A549 (cell line): ENCODE measurements at regions not wholly inside any gene's neighbourhood (a gene's known extent, or its start where the extent isn't known, plus 50 kb on each side); places are given as distances from the start of the nearest gene placed in this dataset.

Source experiments
- ATAC-seq, 2 experiments: fragments of 200-7000 bp in 1 of 2; fragments of >200 bp in 1 of 2; cut with Nextera tagmentation in 1 of 2; cut with Tn5 transposase in 1 of 2; 3 replicates each; pipeline versions ENCODE4 v1.8.0 to v1.9.1; 2018 to 2020; ENCODE audit warnings: mild to moderate bottlenecking in 1 of 2, moderate library complexity in 1 of 2
- CTCF ChIA-PET: fragments of 300-600 bp; sonication (Branson Sonifier 250); formaldehyde crosslinking; extraction: SDS; loops from one replicate; lab custom pipeline; 2021; ENCODE audit warnings: antibody characterized with exemption, inconsistent platforms; lab: Yijun Ruan, JAX
- POLR2A ChIA-PET: fragments of 350-600 bp; formaldehyde crosslinking; extraction: SDS; loops from one replicate; lab custom pipeline; 2021; ENCODE audit warnings: antibody characterized with exemption, inconsistent platforms; lab: Yijun Ruan, JAX
- DNase-seq, 2 experiments: peaks; one replicate each; pipeline versions ENCODE4 v3.0.0 to v3.0.0-alpha.2; 2011 to 2016; ENCODE audit warnings: low read depth in 1 of 2, low spot score in 1 of 2
- FAIRE-seq: peaks from 2 replicates; lab custom pipeline; 2011; peaks lifted over from hg19 to GRCh38; lab: Jason Lieb, UNC
- H3K27ac ChIP-seq, 2 experiments: fragments of >200 bp; sonication (Bioruptor Twin); formaldehyde crosslinking; 3 replicates each; pipeline ENCODE4 v1.5.1; 2016 to 2017
- H3K4me1 ChIP-seq: fragments of >200 bp; sonication (Bioruptor Twin); formaldehyde crosslinking; 3 replicates; pipeline ENCODE4 v1.6.1; 2016
- H3K4me2 ChIP-seq: fragments of >200 bp; sonication (Bioruptor Twin); formaldehyde crosslinking; 3 replicates; pipeline ENCODE4 v1.6.1; 2016
- H3K4me3 ChIP-seq: fragments of >200 bp; sonication (Bioruptor Twin); formaldehyde crosslinking; 3 replicates; pipeline ENCODE4 v1.5.1; 2016
- H3K9me3 ChIP-seq: fragments of >200 bp; sonication (Bioruptor Twin); formaldehyde crosslinking; 3 replicates; pipeline ENCODE4 v1.6.1; 2016
- BCL3 ChIP-seq: fragments of >200 bp; sonication (Bioruptor Twin); formaldehyde crosslinking; IDR thresholded peaks from 3 replicates; pipeline ENCODE4 v1.6.1; 2016
- BHLHE40 ChIP-seq: IDR thresholded peaks from 2 replicates; pipeline ENCODE4 v1.6.1; 2012; ENCODE audit warnings: low read depth, low read length, inconsistent platforms
- CBX8 ChIP-seq: fragments of 200-600 bp; sonication (generic); IDR thresholded peaks from 2 replicates; pipeline ENCODE4 v1.6.1; 2016
- CEBPB ChIP-seq, 2 experiments: fragments of >200 bp in 1 of 2; sonication (Bioruptor Twin) in 1 of 2; formaldehyde crosslinking in 1 of 2; IDR thresholded peaks; 2 replicates each; pipeline ENCODE4 v1.6.1; 2012 to 2016
- CHD2 ChIP-seq: fragments of 150-350 bp; IDR thresholded peaks from 2 replicates; pipeline ENCODE4 v1.6.1; 2014; ENCODE audit warnings: low read length; ENCODE audit not compliant: partially characterized antibody
- CTCF ChIP-seq: fragments of >200 bp; sonication (Bioruptor Twin); formaldehyde crosslinking; IDR thresholded peaks from 3 replicates; pipeline ENCODE4 v1.5.1; 2016
- ESRRA ChIP-seq: fragments of 150-350 bp; IDR thresholded peaks from 2 replicates; pipeline ENCODE4 v1.6.1; 2014; ENCODE audit warnings: mild to moderate bottlenecking, low read length, borderline replicate concordance
- HDAC2 ChIP-seq: fragments of 200-600 bp; sonication (generic); IDR thresholded peaks from 2 replicates; pipeline ENCODE4 v1.6.1; 2016
- HEYL ChIP-seq: fragments of 250-450 bp; sonication (Bioruptor Pico); IDR thresholded peaks from 2 replicates; pipeline ENCODE4 v1.8.0; 2021; ENCODE audit warnings: mild to moderate bottlenecking, moderate library complexity
- HMGXB4 ChIP-seq: fragments of 250-450 bp; sonication (Bioruptor Pico); IDR thresholded peaks from 2 replicates; pipeline ENCODE4 v1.5.0; 2021; ENCODE audit warnings: mild to moderate bottlenecking, moderate library complexity, borderline replicate concordance
- HOXB5 ChIP-seq: fragments of 250-450 bp; sonication (Bioruptor Pico); IDR thresholded peaks from 2 replicates; pipeline ENCODE4 v1.5.0; 2020; ENCODE audit warnings: mild to moderate bottlenecking, moderate library complexity
- MAX ChIP-seq: IDR thresholded peaks from 2 replicates; pipeline ENCODE4 v1.6.1; 2012
- NR3C1 ChIP-seq: fragments of >200 bp; sonication (Bioruptor Twin); formaldehyde crosslinking; IDR thresholded peaks from 3 replicates; pipeline ENCODE4 v1.6.1; 2017
- POLR2AphosphoS2 ChIP-seq: conservative IDR thresholded peaks from 2 replicates; pipeline ENCODE4 v1.6.1; 2012; ENCODE audit warnings: low read length, improper control_type of control experiment, inconsistent platforms
- RCOR1 ChIP-seq: fragments of 150-350 bp; IDR thresholded peaks from 2 replicates; pipeline ENCODE4 v1.6.1; 2014; ENCODE audit warnings: antibody characterized with exemption, low read length, low read depth
- REST ChIP-seq: fragments of 200-600 bp; sonication (generic); IDR thresholded peaks from 2 replicates; pipeline ENCODE4 v1.6.1; 2016; ENCODE audit warnings: antibody characterized with exemption, mild to moderate bottlenecking, moderate library complexity
- RFX5 ChIP-seq: fragments of 450-650 bp; IDR thresholded peaks from 2 replicates; pipeline ENCODE4 v1.7.1; 2014; ENCODE audit warnings: antibody characterized with exemption, mild to moderate bottlenecking, moderate library complexity
- SMC3 ChIP-seq: fragments of >200 bp; sonication (Bioruptor Twin); formaldehyde crosslinking; IDR thresholded peaks from 3 replicates; pipeline ENCODE4 v1.6.1; 2018; ENCODE audit warnings: inconsistent platforms
- TP53 ChIP-seq: fragments of 250-450 bp; sonication (Bioruptor Pico); IDR thresholded peaks from 2 replicates; pipeline ENCODE4 v1.5.0; 2021; ENCODE audit warnings: mild to moderate bottlenecking, moderate library complexity
- WGBS: methylation state at CpG from one replicate; pipeline ENCODE4 v1.1.6; 2017; ENCODE audit errors: missing lambda C conversion rate; 5-methylcytosine and 5-hydroxymethylcytosine counted together

GRCh38 chr6:11648436-11648775 is 110.9 kb downstream of the TMEM170B start:
- H3K27ac ChIP-seq, result no peak overlapping the region; a peak in 1 of 6 replicates
- ChIA-PET CTCF (interaction anchor here (2.4 kb wide), 1 partner anchor 13 kb away, joined by 9 read pairs; no protein-coding TSS in a partner anchor), POLR2A (no interaction called here)
- H3K4me3 ChIP-seq, result no peak overlapping the region
- DNase-seq, result no peak
- FAIRE-seq, result no peak
- no peak for ATAC-seq
- WGBS, result 81% methylated on average over 2 of the region's 2 CpGs
- peaks cover 6% of the 10 kb centered on the region; the same call in 2 of the 3 replicates for H3K9me3 ChIP-seq
- H3K4me1 ChIP-seq, result peaks cover 24% of the 10 kb centered on the region
- TF ChIP-seq RFX5 (no peak), NR3C1 (no peak), HMGXB4 (CRISPR knock-in tag) (no peak), POLR2AphosphoS2 (no peak), CBX8 (no peak), HDAC2 (no peak), REST (no peak), TP53 (no peak)
- H3K4me2 ChIP-seq, result no peak overlapping the region

- no peak for DNase-seq
- CTCF ChIA-PET, result interaction anchor here (0.5 to 2.4 kb wide), 2 partner anchors 10 to 13 kb away, joined by 3 to 9 read pairs; no protein-coding TSS in a partner anchor
These were observed 111.3 kb downstream of the TMEM170B start for GRCh38 chr6:11648889-11649288.

More at GRCh38 chr6:11648889-11649288, 111.3 kb downstream of the TMEM170B start:
- Histone ChIP-seq H3K4me3 (no peak overlapping the region), H3K27ac (no peak overlapping the region; a peak in 1 of 6 replicates), H3K9me3 (peaks cover 6% of the 10 kb centered on the region; the same call in 2 of the 3 replicates), H3K4me2 (no peak overlapping the region), H3K4me1 (peaks cover 29% of the 10 kb centered on the region)
- POLR2A ChIA-PET, result no interaction called here
- no peak for TF ChIP-seq CEBPB (IDR thresholded peaks at IDR 0.05)
- TF ChIP-seq BCL3, result no peak
- no peak for TF ChIP-seq BHLHE40
- TF ChIP-seq CTCF, result no peak
- TF ChIP-seq ESRRA, result no peak
- no peak for TF ChIP-seq MAX
- TF ChIP-seq HOXB5, result no peak
- TF ChIP-seq SMC3, result no peak
- TF ChIP-seq CHD2, result no peak
- TF ChIP-seq RCOR1, result no peak
- TF ChIP-seq HEYL (CRISPR knock-in tag), result no peak
- FAIRE-seq, result no peak
- WGBS, result 95% methylated on average over 20 of the region's 20 CpGs
- ATAC-seq, result no peak
